ENCODE measurements at regions not wholly inside any gene's neighbourhood (a gene's known extent, or its start where the extent isn't known, plus 50 kb on each side); places are given as distances from the start of the nearest gene placed in this dataset.
"Not testable (repeated sequence)": the region's sequence is repeated elsewhere in the genome, so short reads cannot be mapped to it uniquely, and the experiment has no call there.

GRCh38 chr2:194591192-194591591 lies 1065.8 kb upstream of the SLC39A10 start:
- no peak for DNase-seq

- no peak for DNase-seq
These were observed 1069.2 kb upstream of the SLC39A10 start for GRCh38 chr2:194587739-194588270.

GRCh38 chr2:194567661-194568017 lies 1089.4 kb upstream of the SLC39A10 start:
- no peak for DNase-seq

- DNase-seq, result no peak
These were observed 1089.9 kb upstream of the SLC39A10 start for GRCh38 chr2:194566907-194567660.

- no peak for DNase-seq
These were observed 1092.6 kb upstream of the SLC39A10 start for GRCh38 chr2:194564422-194564821.

GRCh38 chr2:194562329-194562728 lies 1094.7 kb upstream of the SLC39A10 start:
- no peak for DNase-seq

GRCh38 chr2:194559964-194560363 lies 1097.1 kb upstream of the SLC39A10 start:
- DNase-seq, result no peak

- no peak for DNase-seq
These were observed 1097.5 kb upstream of the SLC39A10 start for GRCh38 chr2:194559523-194559922.

- no peak for DNase-seq
These were observed 1099.0 kb upstream of the SLC39A10 start for GRCh38 chr2:194557993-194558392.

- DNase-seq, result no peak
These were observed 1100.4 kb upstream of the SLC39A10 start for GRCh38 chr2:194556629-194557028.

- no peak for DNase-seq
These were observed 1103.0 kb upstream of the SLC39A10 start for GRCh38 chr2:194553980-194554379.

GRCh38 chr2:194550702-194551101 lies 1106.3 kb upstream of the SLC39A10 start:
- no peak for DNase-seq

GRCh38 chr2:194549387-194549786 lies 1107.6 kb upstream of the SLC39A10 start:
- no peak for DNase-seq

GRCh38 chr2:194545978-194546377 lies 1111.0 kb upstream of the SLC39A10 start:
- no peak for DNase-seq

- DNase-seq, result no peak
These were observed 1117.6 kb upstream of the SLC39A10 start for GRCh38 chr2:194539425-194539824.

GRCh38 chr2:194526121-194526520 lies 1130.9 kb upstream of the SLC39A10 start:
- no peak for DNase-seq

- no peak for DNase-seq
These were observed 1142.7 kb upstream of the SLC39A10 start for GRCh38 chr2:194514281-194514680.

- DNase-seq, result not testable (repeated sequence)
These were observed 1146.0 kb upstream of the SLC39A10 start for GRCh38 chr2:194511070-194511469.

GRCh38 chr2:194504876-194505275 lies 1152.2 kb upstream of the SLC39A10 start:
- not testable (repeated sequence) for DNase-seq

- no peak for DNase-seq
These were observed 1162.0 kb upstream of the SLC39A10 start for GRCh38 chr2:194495046-194495445.

- no peak for DNase-seq
These were observed 1162.6 kb upstream of the SLC39A10 start for GRCh38 chr2:194494401-194494800.

- DNase-seq, result no peak
These were observed 1165.5 kb upstream of the SLC39A10 start for GRCh38 chr2:194491409-194492115.

- no peak for DNase-seq
These were observed 1170.7 kb upstream of the SLC39A10 start for GRCh38 chr2:194486326-194486725.

- no peak for DNase-seq
These were observed 1174.0 kb upstream of the SLC39A10 start for GRCh38 chr2:194483041-194483440.
